ENCODE measurements at regions not wholly inside any gene's neighbourhood (a gene's known extent, or its start where the extent isn't known, plus 50 kb on each side); places are given as distances from the start of the nearest gene placed in this dataset.

DNA sequence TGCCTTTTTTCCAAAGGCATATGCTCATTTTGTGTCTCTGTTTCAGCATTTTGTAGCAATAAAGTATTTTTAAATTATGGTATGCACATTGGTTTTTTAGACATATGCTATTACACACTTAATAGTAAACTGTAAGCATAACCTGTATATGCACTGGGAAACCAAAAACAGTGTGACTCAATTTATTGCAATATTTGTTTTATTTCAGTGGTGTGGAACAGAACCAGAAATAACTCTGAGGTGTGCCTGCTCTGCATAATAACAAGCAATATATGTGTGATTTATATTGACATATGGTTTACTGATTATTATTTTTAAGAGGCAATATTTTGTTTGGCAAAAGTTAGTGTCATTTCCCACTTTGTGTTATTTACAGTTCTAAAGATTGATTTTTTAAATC is 126.6 kb upstream of the CPNE8 start:
- TF ChIP-seq, protein P1, sequence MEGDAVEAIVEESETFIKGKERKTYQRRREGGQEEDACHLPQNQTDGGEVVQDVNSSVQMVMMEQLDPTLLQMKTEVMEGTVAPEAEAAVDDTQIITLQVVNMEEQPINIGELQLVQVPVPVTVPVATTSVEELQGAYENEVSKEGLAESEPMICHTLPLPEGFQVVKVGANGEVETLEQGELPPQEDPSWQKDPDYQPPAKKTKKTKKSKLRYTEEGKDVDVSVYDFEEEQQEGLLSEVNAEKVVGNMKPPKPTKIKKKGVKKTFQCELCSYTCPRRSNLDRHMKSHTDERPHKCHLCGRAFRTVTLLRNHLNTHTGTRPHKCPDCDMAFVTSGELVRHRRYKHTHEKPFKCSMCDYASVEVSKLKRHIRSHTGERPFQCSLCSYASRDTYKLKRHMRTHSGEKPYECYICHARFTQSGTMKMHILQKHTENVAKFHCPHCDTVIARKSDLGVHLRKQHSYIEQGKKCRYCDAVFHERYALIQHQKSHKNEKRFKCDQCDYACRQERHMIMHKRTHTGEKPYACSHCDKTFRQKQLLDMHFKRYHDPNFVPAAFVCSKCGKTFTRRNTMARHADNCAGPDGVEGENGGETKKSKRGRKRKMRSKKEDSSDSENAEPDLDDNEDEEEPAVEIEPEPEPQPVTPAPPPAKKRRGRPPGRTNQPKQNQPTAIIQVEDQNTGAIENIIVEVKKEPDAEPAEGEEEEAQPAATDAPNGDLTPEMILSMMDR (IDR thresholded peaks at IDR 0.05): no peak
- no peak for TF ChIP-seq EZH2 (IDR thresholded peaks at IDR 0.05; ENCODE audit: borderline replicate concordance, insufficient read depth, low read depth, low read length, poor library complexity, severe bottlenecking)
